HG03575 (cell line): ENCODE measurements at regions not wholly inside any gene's neighbourhood (a gene's known extent, or its start where the extent isn't known, plus 50 kb on each side); places are given as distances from the start of the nearest gene placed in this dataset.

Source experiments
- ATAC-seq: cut with Tn5 transposase; IDR thresholded peaks from one replicate; pipeline ENCODE4 v1.9.1; 2021; ENCODE audit not compliant: unreplicated experiment, insufficient number of reproducible peaks, low FRiP score; ENCODE audit errors: extremely low read depth

DNA sequence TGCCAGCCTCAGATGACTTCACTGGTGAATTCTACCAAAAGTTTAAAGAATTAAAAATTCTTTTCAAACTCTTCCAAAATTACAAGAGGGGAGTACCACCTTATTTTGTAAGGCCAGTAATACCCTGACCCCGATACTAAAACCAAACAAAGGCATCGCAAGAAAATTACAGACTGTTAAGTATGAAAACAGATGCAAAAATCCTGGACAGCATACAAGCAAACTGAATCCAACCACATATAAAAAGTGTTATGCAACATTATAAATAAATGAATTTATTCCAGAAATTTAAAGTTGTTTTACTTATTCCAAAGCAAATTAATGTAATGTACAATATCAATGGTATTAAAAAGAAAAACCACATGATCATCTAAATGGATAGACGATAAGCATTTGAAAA lies 873.6 kb upstream of the GJE1 start:
- ATAC-seq: no peak

DNA sequence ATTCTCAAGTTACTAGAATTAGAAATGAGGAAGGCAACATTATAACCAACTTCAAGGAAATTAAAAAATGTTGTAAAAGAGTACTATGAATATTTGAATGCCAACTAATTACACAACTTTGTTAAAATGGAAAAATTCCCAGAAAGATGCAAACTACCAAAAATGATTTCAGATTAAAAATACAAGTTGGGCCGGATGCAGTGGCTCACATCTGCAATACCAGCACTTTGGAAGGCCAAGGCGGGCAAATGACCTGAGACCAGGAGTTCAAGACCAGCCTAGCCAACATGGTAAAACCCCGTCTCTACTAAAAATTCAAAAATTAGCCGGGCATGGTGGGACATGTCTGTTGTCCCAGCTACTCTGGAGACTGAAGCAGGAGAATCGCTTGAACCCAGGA lies 874.2 kb upstream of the GJE1 start:
- ATAC-seq: no peak

DNA sequence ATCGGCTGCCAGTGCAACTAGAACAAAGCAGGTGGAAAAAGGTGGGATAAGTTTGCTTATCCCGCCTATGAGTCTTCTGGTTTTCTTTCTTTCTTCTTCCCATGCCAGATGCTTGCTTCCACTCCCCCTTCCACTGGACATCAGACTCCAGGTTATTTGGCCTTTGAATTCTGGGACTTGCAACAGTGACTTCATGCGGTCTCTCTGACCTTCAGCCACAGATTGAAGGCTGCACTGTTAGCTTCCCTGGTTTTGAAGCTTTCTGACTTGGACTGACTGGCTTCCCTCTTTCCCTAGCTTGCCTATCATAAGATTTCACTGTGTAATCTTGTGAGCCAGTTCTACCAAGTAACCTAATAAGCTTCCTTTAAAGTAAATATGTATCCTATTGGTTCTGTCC lies 878.4 kb upstream of the GJE1 start:
- ATAC-seq: no peak

DNA sequence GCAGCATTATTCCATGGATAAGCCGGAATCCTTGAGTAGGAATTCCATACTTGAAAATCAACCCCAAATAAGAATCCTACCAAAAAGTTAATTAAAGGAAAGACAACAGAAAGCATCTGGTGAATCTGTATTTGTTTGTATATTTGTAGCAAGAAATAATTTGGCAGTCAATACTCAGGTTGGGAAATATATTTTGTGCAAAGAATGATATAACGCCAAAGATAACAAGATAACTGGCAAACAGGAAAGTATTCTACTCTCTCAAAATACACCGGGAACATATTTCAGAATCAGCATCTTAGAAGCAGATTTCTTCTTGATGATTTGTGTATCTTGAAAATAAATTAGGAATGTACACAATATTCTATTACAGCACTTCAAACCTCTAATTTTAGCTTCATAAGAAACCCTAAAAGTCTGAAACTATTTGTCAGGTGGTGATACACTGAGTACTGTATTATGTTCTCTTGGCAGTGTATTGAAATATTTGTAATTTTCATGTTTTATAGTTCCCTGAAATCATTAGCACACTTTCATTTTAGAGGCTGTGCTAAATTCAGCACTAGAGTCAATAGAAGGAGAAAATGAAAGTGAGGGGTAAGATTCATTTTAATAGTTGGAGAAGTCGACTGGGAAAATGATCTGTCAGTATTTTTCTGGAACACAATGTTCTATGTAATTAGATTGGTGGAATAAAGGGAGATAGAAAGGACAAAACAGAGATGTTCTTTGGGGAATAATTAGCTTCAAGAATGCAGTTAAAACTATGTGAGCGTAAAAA lies 879.7 kb upstream of the GJE1 start:
- no peak for ATAC-seq

- no peak for ATAC-seq
These were observed 881.4 kb upstream of the GJE1 start for GRCh38 chr6:141251286-141251685.

DNA sequence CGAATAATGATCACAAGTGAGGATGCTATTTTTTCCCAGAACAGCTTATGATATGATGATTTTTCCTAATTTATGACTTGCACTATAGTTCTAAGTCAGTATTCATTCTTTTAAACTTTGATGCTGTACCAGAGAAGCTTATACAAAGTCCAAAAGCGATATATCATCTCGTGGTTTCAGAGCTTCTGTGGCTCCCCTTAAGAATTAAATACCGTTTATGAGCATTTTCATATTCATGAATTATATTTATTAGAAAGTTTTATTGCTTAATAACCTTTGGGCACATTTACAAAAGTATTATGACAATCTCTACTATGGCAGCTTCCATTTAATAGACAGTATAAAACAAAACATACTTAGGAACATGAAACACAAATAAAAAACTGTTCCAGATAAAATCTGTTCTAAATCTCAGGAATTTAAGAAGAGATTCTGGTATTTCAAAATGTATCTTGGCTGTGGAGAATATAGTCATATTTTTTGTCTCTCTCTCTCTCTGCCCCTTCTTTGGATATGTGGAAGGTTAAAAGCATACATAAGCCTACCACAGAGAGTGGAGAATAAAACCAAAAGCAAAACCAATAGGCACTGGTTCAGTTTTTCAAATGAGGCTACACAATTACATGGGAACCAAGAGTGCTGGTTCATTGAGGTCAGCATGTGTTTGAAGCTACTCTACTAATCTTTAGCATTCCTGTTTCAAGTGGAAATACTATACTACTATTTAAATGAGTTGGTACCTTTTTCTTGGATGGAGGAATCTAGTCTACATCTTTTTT lies 884.5 kb upstream of the GJE1 start:
- no peak for ATAC-seq

GRCh38 chr6:141244366-141244765 lies 888.4 kb upstream of the GJE1 start:
- no peak for ATAC-seq

DNA sequence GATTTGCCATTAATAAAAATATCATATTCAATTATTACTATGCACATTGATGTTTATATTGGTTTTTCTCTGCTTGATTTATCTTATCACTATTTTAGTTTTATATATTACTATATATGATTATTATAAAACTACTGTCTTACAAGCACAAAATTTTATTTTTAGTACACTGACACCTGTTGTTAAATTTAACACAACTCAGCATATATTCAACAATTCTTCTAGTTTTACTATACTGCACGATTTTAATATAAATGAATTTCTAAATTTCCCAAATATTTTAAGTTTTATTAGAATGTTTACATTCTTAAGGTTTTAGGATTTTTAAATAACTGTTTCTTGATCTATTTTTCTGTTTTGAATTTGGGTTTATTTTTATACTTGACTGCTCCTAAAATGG lies 889.8 kb upstream of the GJE1 start:
- no peak for ATAC-seq

- no peak for ATAC-seq
These were observed 903.4 kb upstream of the GJE1 start for GRCh38 chr6:141229296-141229695.

DNA sequence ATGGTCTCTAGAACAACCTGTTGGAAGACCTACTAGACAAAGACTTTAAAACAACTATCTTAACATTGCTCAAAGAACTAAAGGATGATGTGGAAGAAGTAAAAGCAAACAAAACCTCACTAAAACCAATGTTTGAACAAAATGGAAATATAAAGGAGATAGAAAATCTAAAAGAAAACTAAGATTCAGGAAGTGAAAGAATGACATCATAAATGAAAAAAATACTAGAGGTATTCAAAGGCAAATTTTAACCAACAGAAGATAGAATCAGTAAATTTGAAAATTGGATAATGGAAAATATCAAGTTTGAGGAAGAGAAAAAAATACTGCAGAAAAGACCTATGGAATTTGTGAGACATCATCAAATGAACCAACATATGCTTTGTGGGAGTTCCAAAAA lies 914.1 kb upstream of the GJE1 start:
- no peak for ATAC-seq

- no peak for ATAC-seq
These were observed 916.0 kb upstream of the GJE1 start for GRCh38 chr6:141216726-141217125.

- ATAC-seq: no peak
These were observed 920.4 kb upstream of the GJE1 start for GRCh38 chr6:141212296-141212695.

GRCh38 chr6:141211845-141212244 lies 920.9 kb upstream of the GJE1 start:
- ATAC-seq: no peak

DNA sequence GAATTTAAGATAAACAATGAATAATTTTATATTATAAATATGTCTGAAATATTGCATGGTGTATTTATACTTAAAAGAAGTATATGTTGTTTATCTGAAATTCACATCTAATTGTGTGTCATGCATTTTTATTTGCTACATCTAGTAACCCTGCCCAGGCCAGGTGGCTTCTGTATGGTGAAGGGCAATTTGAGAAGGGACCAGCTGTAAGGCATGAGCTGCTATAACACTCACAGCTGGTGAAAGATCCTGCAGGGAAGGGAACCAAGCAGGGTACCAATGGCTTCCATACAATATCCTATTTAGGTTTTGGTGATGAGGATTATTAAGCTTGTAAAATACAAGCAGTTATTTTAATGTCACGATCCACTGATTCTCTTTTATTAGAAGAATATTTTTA lies 921.8 kb upstream of the GJE1 start:
- ATAC-seq: no peak

- ATAC-seq: no peak
These were observed 922.8 kb upstream of the GJE1 start for GRCh38 chr6:141209890-141210289.

DNA sequence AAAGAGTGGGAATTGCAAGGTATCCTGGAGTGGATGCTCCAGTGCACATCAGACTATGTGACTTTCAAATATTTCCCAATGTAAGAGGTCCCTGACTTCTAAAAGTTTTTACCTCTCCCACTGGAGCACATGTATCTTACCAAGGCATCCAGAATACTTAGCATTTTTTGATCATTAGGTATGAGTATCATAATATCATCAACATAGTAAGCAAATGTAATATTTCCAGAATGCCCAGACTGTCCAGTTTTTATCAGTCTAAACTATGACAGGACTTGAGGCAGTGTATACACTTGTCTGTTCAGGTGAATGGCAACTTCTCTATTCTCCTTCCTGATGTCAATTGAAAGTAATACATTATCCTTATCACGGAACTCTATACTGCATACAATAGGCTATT lies 924.6 kb upstream of the GJE1 start:
- no peak for ATAC-seq

- no peak for ATAC-seq
These were observed 928.7 kb upstream of the GJE1 start for GRCh38 chr6:141203902-141204575.

GRCh38 chr6:141202626-141203025 lies 930.1 kb upstream of the GJE1 start:
- ATAC-seq: no peak

DNA sequence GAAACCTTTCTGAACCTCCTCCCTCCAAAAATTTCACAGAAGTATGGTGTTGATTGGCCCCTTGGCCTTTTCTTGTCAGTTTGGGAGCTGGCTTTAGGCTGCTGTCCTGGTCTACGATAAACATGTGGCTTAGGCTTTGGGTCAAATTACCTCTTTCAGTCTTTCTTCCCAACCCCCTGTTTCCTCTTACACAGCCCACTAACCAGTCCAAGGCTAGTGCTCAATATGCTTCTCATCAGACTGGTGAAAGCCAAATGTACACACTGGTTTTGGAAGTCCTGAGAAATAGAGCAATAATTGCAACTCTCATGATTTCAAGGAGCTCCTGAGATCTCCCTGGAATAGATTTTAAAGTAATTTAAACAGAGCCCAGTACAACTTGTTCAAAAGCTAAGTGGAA lies 933.7 kb upstream of the GJE1 start:
- no peak for ATAC-seq

GRCh38 chr6:141195251-141195832 lies 937.4 kb upstream of the GJE1 start:
- no peak for ATAC-seq
